HL-60 (cell line): ENCODE measurements at regions not wholly inside any gene's neighbourhood (a gene's known extent, or its start where the extent isn't known, plus 50 kb on each side); places are given as distances from the start of the nearest gene placed in this dataset.

Experiments
- CTCF ChIP-seq: IDR thresholded peaks from one replicate; pipeline ENCODE4 v1.5.1; 2011; ENCODE audit warnings: low read length, control low read depth, inconsistent platforms; ENCODE audit not compliant: insufficient read depth
- GABPA ChIP-seq: IDR thresholded peaks from 2 replicates; pipeline ENCODE4 v1.6.1; 2012; ENCODE audit warnings: low read depth
- POLR2AphosphoS5 ChIP-seq: IDR thresholded peaks from 2 replicates; pipeline ENCODE4 v1.6.1; 2012; ENCODE audit warnings: low read depth

DNA sequence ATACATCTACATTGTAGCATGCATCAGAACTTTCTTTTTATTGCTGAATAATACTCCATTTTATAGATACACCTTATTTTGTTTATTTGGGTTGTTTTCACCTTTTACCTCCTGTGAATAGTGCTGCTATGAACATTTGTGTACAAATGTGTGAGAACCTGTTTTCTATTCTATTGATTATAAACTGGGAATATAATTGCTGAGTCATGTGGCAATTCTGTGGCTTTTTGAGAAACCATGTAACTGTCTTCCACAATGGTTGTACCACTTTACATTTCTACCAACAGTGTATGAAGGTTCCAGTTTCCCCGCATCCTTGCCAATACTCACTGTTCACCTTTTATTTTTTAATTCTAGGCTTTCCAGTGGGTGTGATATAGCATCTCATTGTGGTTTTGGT is 138.6 kb upstream of the MBL2 start:
- no peak for TF ChIP-seq CTCF
- no peak for TF ChIP-seq GABPA
- TF ChIP-seq POLR2AphosphoS5 = no peak
